ENCODE measurements at regions not wholly inside any gene's neighbourhood (a gene's known extent, or its start where the extent isn't known, plus 50 kb on each side); places are given as distances from the start of the nearest gene placed in this dataset.

DNA sequence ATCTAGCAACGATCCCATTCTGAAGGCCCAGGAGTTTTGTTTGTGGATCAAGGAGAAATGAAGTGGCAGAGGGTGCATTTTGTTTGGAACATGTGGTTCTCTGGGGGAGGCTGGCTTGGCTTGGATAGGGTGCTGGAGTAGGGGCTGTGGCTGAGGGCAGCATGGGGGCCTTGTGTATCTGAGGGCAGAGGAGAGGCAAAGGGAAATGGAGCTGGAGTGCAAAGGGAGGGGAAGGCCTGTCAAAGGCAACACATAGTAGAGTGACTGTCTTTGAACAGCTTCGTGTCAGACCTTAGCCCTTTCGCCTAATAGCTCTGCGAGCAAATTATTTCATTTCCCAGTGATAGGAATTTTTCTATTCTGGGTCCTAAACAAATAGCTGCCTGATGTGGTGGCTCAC is 187.2 kb downstream of the KCNRG start:
- TF ChIP-seq GATA2 (IDR thresholded peaks at IDR 0.05; ENCODE audit: low read depth, low read length) (no peak), GATA3 (IDR thresholded peaks at IDR 0.05; ENCODE audit: low read depth, low read length) (no peak)

Data from SH-SY5Y (cell line).